Glutamatergic neuron (in vitro differentiated cells): ENCODE measurements at regions not wholly inside any gene's neighbourhood (a gene's known extent, or its start where the extent isn't known, plus 50 kb on each side); places are given as distances from the start of the nearest gene placed in this dataset.

Experiments
- DNase-seq: peaks from one replicate; pipeline ENCODE4 v3.0.0; 2022
- H3K27ac Mint-ChIP-seq: one replicate; pipeline ENCODE4 v1.8.0; 2020; ENCODE audit warnings: mild to moderate bottlenecking, mixed read lengths, inconsistent platforms; ENCODE audit not compliant: unreplicated experiment
- H3K27me3 Mint-ChIP-seq: one replicate; pipeline ENCODE4 v1.8.0; 2020; ENCODE audit warnings: mild to moderate bottlenecking, moderate library complexity, mixed read lengths, inconsistent platforms; ENCODE audit not compliant: unreplicated experiment
- H3K36me3 Mint-ChIP-seq: one replicate; pipeline ENCODE4 v1.8.0; 2020; ENCODE audit warnings: mild to moderate bottlenecking, mixed read lengths, inconsistent platforms; ENCODE audit not compliant: unreplicated experiment
- H3K4me1 Mint-ChIP-seq: one replicate; pipeline ENCODE4 v1.8.0; 2020; ENCODE audit warnings: mild to moderate bottlenecking, low read depth, mixed read lengths, inconsistent platforms; ENCODE audit not compliant: unreplicated experiment
- H3K4me3 Mint-ChIP-seq: one replicate; pipeline ENCODE4 v1.8.0; 2020; ENCODE audit warnings: mild to moderate bottlenecking, mixed read lengths, inconsistent platforms; ENCODE audit not compliant: unreplicated experiment
- H3K9me3 Mint-ChIP-seq: one replicate; pipeline ENCODE4 v1.8.0; 2020; ENCODE audit warnings: mild to moderate bottlenecking, moderate library complexity, mixed read lengths, inconsistent platforms; ENCODE audit not compliant: unreplicated experiment
- CTCF ChIP-seq: fragments of 200-600 bp; sonication (generic); IDR thresholded peaks from one replicate; pipeline ENCODE4 v1.5.0; 2021; ENCODE audit not compliant: partially characterized antibody, unreplicated experiment

- no peak overlapping the region for H3K27ac Mint-ChIP-seq
- no peak overlapping the region for H3K4me3 Mint-ChIP-seq
These were observed 170.3 kb upstream of the ZBED5 start for GRCh38 chr11:11028017-11028692.

DNA sequence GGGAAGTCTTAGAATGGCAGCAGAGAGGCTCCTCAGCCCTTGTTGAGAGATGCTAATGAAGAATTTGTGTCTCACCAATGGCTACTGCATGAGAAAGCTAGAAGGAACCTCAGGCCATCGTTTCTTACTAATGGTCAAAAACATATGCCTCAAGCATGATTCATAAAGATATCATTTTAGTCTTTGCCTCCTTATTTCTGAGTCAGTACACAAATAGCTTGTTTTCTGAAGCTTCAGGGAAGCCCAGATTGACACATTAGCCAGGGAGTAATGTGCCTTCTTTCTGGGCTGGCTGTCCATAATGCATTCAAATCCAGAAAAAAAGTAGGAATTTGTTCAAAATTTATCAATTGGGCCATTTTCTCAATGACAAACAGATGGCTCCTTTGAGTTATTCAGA, 169.4 kb upstream of the ZBED5 start:
- Mint-ChIP-seq H3K4me1 (no peaks in the 10 kb centered on the region), H3K27me3 (no peaks in the 10 kb centered on the region), H3K36me3 (no peaks in the 10 kb centered on the region), H3K27ac (no peak overlapping the region), H3K4me3 (no peak overlapping the region), H3K9me3 (no peaks in the 10 kb centered on the region)
- no peak for DNase-seq
- TF ChIP-seq CTCF = no peak

More at GRCh38 chr11:11028017-11028692, 170.3 kb upstream of the ZBED5 start:
- DNase-seq = peak; percentile 82
- Mint-ChIP-seq H3K27me3 (no peaks in the 10 kb centered on the region), H3K36me3 (no peaks in the 10 kb centered on the region), H3K9me3 (no peaks in the 10 kb centered on the region), H3K4me1 (no peaks in the 10 kb centered on the region)
- peak; percentile 71 for TF ChIP-seq CTCF

DNA sequence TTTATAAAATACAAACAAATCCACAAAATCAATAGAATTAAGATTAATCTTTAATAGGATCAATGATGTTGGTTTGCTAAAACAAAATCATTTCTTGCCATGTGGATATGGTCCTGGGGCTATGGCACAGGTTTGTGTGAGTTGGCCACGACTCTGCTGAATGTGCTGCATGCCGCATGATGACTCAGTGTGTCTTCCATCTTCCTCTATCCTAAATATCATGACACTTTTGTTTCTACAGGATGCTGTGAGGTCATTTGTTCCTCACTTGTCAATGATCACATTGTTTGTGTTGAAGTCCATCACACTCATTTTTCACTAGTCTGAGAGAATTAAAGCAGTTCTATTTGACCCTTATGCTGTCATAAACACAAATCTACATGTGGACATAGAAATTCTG, 167.2 kb upstream of the ZBED5 start:
- H3K4me1 Mint-ChIP-seq = peaks cover 5% of the 10 kb centered on the region
- no peak for TF ChIP-seq CTCF
- no peak overlapping the region for H3K4me3 Mint-ChIP-seq
- no peaks in the 10 kb centered on the region for H3K36me3 Mint-ChIP-seq
- H3K27me3 Mint-ChIP-seq = no peaks in the 10 kb centered on the region
- DNase-seq = no peak
- H3K27ac Mint-ChIP-seq = no peak overlapping the region
- no peaks in the 10 kb centered on the region for H3K9me3 Mint-ChIP-seq

- Mint-ChIP-seq H3K27ac (no peak overlapping the region), H3K27me3 (no peaks in the 10 kb centered on the region)
These were observed 164.4 kb upstream of the ZBED5 start for GRCh38 chr11:11022125-11022730.

More at GRCh38 chr11:11022125-11022730, 164.4 kb upstream of the ZBED5 start:
- peak; percentile 58 for TF ChIP-seq CTCF
- Mint-ChIP-seq H3K9me3 (no peaks in the 10 kb centered on the region), H3K36me3 (no peaks in the 10 kb centered on the region), H3K4me3 (no peak overlapping the region), H3K4me1 (peaks cover 5% of the 10 kb centered on the region)
- no peak for DNase-seq
